Body of pancreas (tissue), 4 donors: ENCODE measurements at regions not wholly inside any gene's neighbourhood (a gene's known extent, or its start where the extent isn't known, plus 50 kb on each side); places are given as distances from the start of the nearest gene placed in this dataset.

Experiments
- ATAC-seq: fragments of 150-250 bp; one replicate; pipeline ENCODE4 v1.9.1; 2016
- DNase-seq, 4 donors: peaks; one replicate each; pipeline ENCODE4 v3.0.0-alpha.2; 2019
- H3K27ac ChIP-seq, 4 donors: fragments of 200-600 bp; sonication (generic); 1 replicate in 3 of 4; 2 replicates in 1 of 4; pipeline versions ENCODE4 v1.5.1 to v1.6.1; 2016 to 2019; ENCODE audit warnings: mild to moderate bottlenecking in 1 of 4, mixed read lengths in 1 of 4, moderate library complexity in 1 of 4
- H3K27me3 ChIP-seq, 2 donors: fragments of 200-600 bp; sonication (generic); one replicate each; pipeline ENCODE4 v1.6.0; 2016; ENCODE audit warnings: mild to moderate bottlenecking in 1 of 2
- H3K36me3 ChIP-seq, 2 donors: fragments of 200-600 bp; sonication (generic); replicated peaks in 1 of 2; 2 replicates each; pipeline ENCODE4 v1.5.1; 2016; ENCODE audit warnings: low read depth in 2 of 2; ENCODE audit not compliant: insufficient read depth in 1 of 2
- H3K4me1 ChIP-seq: fragments of 200-600 bp; sonication (generic); one replicate; pipeline ENCODE4 v1.6.0; 2016
- H3K4me3 ChIP-seq, 2 donors: fragments of 200-600 bp; sonication (generic); 1 replicate in 1 of 2; 2 replicates in 1 of 2; pipeline ENCODE4 v1.5.1; 2016 to 2019
- H3K9me3 ChIP-seq, 3 donors: fragments of 200-600 bp; sonication (generic); 1 replicate in 2 of 3; 2 replicates in 1 of 3; pipeline ENCODE4 v1.5.1; 2016
- CTCF ChIP-seq, 7 experiments: fragments of 450-650 bp in 4 of 7; fragments of 200-600 bp in 3 of 7; sonication (generic) in 3 of 7; IDR thresholded peaks; one replicate each; pipeline ENCODE4 v1.5.1; 2016 to 2019; ENCODE audit warnings: antibody characterized with exemption in 7 of 7
- POLR2A ChIP-seq, 3 donors: fragments of 450-650 bp; IDR thresholded peaks; one replicate each; pipeline ENCODE4 v1.6.1; 2016; ENCODE audit warnings: antibody characterized with exemption in 3 of 3, mild to moderate bottlenecking in 2 of 3
- WGBS, 2 donors: methylation state at CpG; one replicate each; pipeline ENCODE4 v1.1.5; 2017; 5-methylcytosine and 5-hydroxymethylcytosine counted together
- intact Hi-C: fragments of 100-400 bp; cut with DNase I; formaldehyde crosslinking; loops from one replicate; pipeline ENCODE4 v1.15.1; 2023

DNA sequence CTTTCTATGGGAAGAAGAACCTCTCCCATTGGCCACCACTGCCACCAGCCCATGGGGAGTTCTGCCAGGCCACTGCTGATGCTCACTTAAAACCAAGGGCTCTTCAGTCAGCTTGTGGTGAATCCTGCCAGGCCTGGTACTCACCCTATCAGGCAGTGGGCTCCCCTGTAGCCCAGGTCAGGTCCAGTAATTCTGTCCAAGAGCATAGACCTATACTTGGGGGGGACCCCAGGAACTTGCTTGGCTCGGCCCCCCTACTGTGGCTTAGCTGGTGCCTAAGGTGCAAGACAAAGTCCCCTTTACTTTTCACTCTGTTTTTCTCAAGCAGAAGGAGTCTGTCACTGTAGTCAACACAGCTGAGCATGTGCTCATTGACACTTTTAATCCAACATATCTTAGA, 1012.2 kb downstream of the PCDH19 start:
- 57% methylated on average over 1 of the region's 1 CpG; no CpG with 5 or more reads in 1 of the 2 donors for WGBS, 2 donors
- DNase-seq: no peak
- H3K4me3 ChIP-seq: no peak overlapping the region
- H3K4me1 ChIP-seq: no peaks in the 10 kb centered on the region
- no peaks in the 10 kb centered on the region for H3K27me3 ChIP-seq
- H3K36me3 ChIP-seq: no peaks in the 10 kb centered on the region
- no peak for ATAC-seq
- H3K9me3 ChIP-seq: no peaks in the 10 kb centered on the region
- intact Hi-C loops: no loop called here
- no peak overlapping the region for H3K27ac ChIP-seq
- TF ChIP-seq POLR2A (IDR thresholded peaks at IDR 0.05) (no peak), CTCF (IDR thresholded peaks at IDR 0.05) (no peak)

DNA sequence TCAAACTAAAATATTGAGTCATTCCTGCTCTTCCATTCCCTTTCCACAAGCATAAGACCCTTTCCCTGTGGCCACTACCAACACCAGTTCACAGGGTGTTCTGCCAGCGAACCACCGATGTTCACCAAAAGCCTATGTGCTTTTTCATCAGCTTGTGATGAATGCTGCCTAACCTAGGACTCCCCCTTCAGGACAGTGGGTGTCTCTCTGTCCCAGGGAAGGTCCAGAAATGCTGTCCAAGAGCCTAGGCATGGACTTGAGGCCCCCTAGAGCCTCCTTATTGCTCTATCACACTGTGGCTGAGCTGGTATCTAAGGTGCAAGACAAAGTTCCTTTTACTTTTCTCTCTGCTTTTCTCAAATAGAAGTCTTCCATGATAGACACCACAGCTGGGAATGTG, 1015.6 kb downstream of the PCDH19 start:
- ATAC-seq (no peak), DNase-seq (no peak)
- no peaks in the 10 kb centered on the region for H3K36me3 ChIP-seq
- WGBS, 2 donors: 91 to 94% methylated on average over 2 of the region's 2 CpGs
- H3K4me1 ChIP-seq: no peaks in the 10 kb centered on the region
- intact Hi-C loops: no loop called here
- no peaks in the 10 kb centered on the region for H3K9me3 ChIP-seq
- no peak overlapping the region for H3K27ac ChIP-seq
- H3K4me3 ChIP-seq: no peak overlapping the region
- TF ChIP-seq CTCF (IDR thresholded peaks at IDR 0.05) (no peak), POLR2A (IDR thresholded peaks at IDR 0.05) (no peak)
- H3K27me3 ChIP-seq: no peaks in the 10 kb centered on the region

DNA sequence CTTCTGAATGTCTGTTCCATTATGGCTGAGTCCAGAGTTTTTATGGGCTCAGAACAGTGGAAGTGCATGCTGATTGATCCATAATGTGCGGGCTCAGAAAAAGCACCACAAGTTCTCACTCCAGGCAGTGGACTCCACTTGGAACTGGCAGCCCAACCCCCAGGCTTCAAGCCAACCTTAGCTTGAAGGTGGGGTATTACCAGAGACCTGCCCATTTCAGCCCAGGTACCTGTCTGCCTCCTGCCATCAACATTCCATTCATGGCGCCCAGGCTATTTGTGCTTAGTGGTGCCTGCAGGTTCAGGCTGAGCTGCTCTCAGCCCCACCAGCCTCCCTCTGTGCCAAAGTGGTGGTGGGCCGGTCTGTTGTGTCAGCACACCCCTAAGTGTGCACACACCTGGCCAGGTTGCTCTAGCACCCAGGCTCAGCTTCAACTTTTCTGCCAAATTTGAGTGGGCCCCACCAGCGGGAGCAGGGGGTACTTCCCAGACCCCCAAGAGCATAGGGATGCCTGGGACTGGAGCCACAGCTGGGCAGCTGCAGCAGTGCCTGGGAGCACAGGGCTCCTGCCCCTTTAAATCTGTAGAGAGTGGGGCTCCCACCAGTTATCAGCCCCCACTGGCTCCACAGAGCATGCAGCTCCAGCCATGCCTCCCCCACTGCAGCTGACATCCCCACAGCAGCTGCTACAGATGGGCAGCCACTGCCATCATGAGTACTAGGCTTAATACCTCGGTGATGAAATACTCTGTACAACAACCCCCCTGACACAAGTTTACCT, 1025.3 kb downstream of the PCDH19 start:
- Histone ChIP-seq H3K4me1 (no peaks in the 10 kb centered on the region), H3K9me3 (no peaks in the 10 kb centered on the region), H3K27me3 (no peaks in the 10 kb centered on the region), H3K36me3 (no peaks in the 10 kb centered on the region), H3K27ac (no peak overlapping the region), H3K4me3 (no peak overlapping the region)
- DNase-seq: no peak
- ATAC-seq: no peak
- 63 to 71% methylated on average over 1 to 2 of the region's 5 CpGs for WGBS, 2 donors
- TF ChIP-seq CTCF (IDR thresholded peaks at IDR 0.05) (no peak), POLR2A (IDR thresholded peaks at IDR 0.05) (no peak)
- intact Hi-C loops: no loop called here

- no peak for ATAC-seq
- 76 to 100% methylated on average over 3 to 5 of the region's 5 CpGs for WGBS, 2 donors
- Histone ChIP-seq H3K27me3 (no peaks in the 10 kb centered on the region), H3K4me3 (no peak overlapping the region), H3K4me1 (no peaks in the 10 kb centered on the region), H3K27ac (no peak overlapping the region), H3K36me3 (no peaks in the 10 kb centered on the region), H3K9me3 (no peaks in the 10 kb centered on the region)
- no peak for DNase-seq
- intact Hi-C loops: no loop called here
- TF ChIP-seq CTCF (IDR thresholded peaks at IDR 0.05) (no peak), POLR2A (IDR thresholded peaks at IDR 0.05) (no peak)
These were observed 1026.3 kb downstream of the PCDH19 start for GRCh38 chrX:99383786-99384185.
